Thyroid gland (tissue), 4 donors: ENCODE measurements at regions not wholly inside any gene's neighbourhood (a gene's known extent, or its start where the extent isn't known, plus 50 kb on each side); places are given as distances from the start of the nearest gene placed in this dataset.

Experiments
- POLR2A ChIP-seq, 2 donors: fragments of 450-650 bp; IDR thresholded peaks; one replicate each; pipeline ENCODE4 v1.6.1; 2017; ENCODE audit warnings: antibody characterized with exemption in 2 of 2, mild to moderate bottlenecking in 2 of 2, moderate library complexity in 1 of 2
- TF ChIP-seq, protein P1 (sequence below), 6 experiments: fragments of 200-600 bp in 3 of 6; fragments of 450-650 bp in 3 of 6; sonication (generic) in 3 of 6; IDR thresholded peaks; one replicate each; pipeline ENCODE4 v1.5.1; 2016 to 2019; ENCODE audit warnings: antibody characterized with exemption in 6 of 6, mild to moderate bottlenecking in 2 of 6, inconsistent platforms in 1 of 6, moderate library complexity in 1 of 6

DNA sequence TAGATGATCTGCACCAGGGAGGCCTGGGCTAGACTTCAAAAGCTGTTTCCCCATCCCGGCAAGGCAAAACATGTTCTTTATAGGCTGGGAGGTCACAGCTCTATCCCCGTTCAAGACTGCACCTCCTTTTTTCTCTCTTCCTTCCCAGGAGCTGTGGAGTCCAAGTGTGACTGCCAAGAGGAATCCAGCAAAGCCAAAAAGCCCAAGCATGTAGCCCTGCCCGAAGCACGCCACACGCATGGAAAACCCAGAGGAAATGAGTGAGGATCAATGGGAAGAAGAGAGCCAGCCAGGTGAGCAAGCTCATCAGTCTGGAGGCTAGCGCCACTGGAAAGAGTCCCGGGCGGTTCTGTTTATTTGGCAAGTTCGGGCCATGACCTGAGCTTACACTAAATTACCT is 240.4 kb downstream of the PRL start:
- no peak for TF ChIP-seq POLR2A (IDR thresholded peaks at IDR 0.05)
- TF ChIP-seq, protein P1, sequence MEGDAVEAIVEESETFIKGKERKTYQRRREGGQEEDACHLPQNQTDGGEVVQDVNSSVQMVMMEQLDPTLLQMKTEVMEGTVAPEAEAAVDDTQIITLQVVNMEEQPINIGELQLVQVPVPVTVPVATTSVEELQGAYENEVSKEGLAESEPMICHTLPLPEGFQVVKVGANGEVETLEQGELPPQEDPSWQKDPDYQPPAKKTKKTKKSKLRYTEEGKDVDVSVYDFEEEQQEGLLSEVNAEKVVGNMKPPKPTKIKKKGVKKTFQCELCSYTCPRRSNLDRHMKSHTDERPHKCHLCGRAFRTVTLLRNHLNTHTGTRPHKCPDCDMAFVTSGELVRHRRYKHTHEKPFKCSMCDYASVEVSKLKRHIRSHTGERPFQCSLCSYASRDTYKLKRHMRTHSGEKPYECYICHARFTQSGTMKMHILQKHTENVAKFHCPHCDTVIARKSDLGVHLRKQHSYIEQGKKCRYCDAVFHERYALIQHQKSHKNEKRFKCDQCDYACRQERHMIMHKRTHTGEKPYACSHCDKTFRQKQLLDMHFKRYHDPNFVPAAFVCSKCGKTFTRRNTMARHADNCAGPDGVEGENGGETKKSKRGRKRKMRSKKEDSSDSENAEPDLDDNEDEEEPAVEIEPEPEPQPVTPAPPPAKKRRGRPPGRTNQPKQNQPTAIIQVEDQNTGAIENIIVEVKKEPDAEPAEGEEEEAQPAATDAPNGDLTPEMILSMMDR (IDR thresholded peaks at IDR 0.05), result no peak
